RWPE2 (cell line): ENCODE measurements at regions not wholly inside any gene's neighbourhood (a gene's known extent, or its start where the extent isn't known, plus 50 kb on each side); places are given as distances from the start of the nearest gene placed in this dataset.

Experiments used
- ATAC-seq: fragments of 200-7000 bp; cut with Tn5 transposase; 3 replicates; pipeline ENCODE4 v1.9.1; 2021; ENCODE audit warnings: low read depth
- DNase-seq: peaks from one replicate; pipeline ENCODE4 v3.0.0-alpha.2; 2020; ENCODE audit warnings: low spot score
- H3K27ac ChIP-seq: fragments of 450-650 bp; 2 replicates; pipeline ENCODE4 v1.5.1; 2017; ENCODE audit warnings: mild to moderate bottlenecking; ENCODE audit not compliant: poor library complexity, severe bottlenecking
- H3K27me3 ChIP-seq: fragments of 250-450 bp; sonication (Bioruptor Pico); 2 replicates; pipeline ENCODE4 v1.5.1; 2021; ENCODE audit warnings: mild to moderate bottlenecking, moderate library complexity; ENCODE audit not compliant: insufficient read depth, poor library complexity, severe bottlenecking
- H3K36me3 ChIP-seq: fragments of 250-450 bp; sonication (Bioruptor Pico); 2 replicates; pipeline ENCODE4 v1.5.1; 2020; ENCODE audit warnings: low read depth, mild to moderate bottlenecking, moderate library complexity
- H3K4me1 ChIP-seq: fragments of 250-450 bp; sonication (Bioruptor Pico); 2 replicates; pipeline ENCODE4 v1.5.1; 2021; ENCODE audit warnings: mild to moderate bottlenecking, moderate library complexity; ENCODE audit not compliant: insufficient read depth, poor library complexity, severe bottlenecking
- H3K4me3 ChIP-seq: fragments of 250-450 bp; sonication (Bioruptor Pico); 2 replicates; pipeline ENCODE4 v1.5.1; 2021; ENCODE audit warnings: mild to moderate bottlenecking, moderate library complexity; ENCODE audit not compliant: severe bottlenecking
- H3K9me3 ChIP-seq: fragments of 250-450 bp; sonication (Bioruptor Pico); 2 replicates; pipeline ENCODE4 v1.5.1; 2021; ENCODE audit warnings: mild to moderate bottlenecking, moderate library complexity; ENCODE audit not compliant: severe bottlenecking
- CTCF ChIP-seq: fragments of 450-650 bp; IDR thresholded peaks from one replicate; pipeline ENCODE4 v1.5.1; 2017; ENCODE audit warnings: mild to moderate bottlenecking, moderate library complexity; ENCODE audit not compliant: poor library complexity, severe bottlenecking

- no peak overlapping the region for H3K4me3 ChIP-seq
- H3K27me3 ChIP-seq = no peaks in the 10 kb centered on the region
- H3K9me3 ChIP-seq = no peaks in the 10 kb centered on the region
- ATAC-seq (peak; percentile 4; the same call in 1 of the 3 replicates), DNase-seq (no peak)
- no peaks in the 10 kb centered on the region for H3K36me3 ChIP-seq
- peak overlapping the region; percentile 9 for H3K27ac ChIP-seq
- peaks cover 6% of the 10 kb centered on the region for H3K4me1 ChIP-seq
- TF ChIP-seq CTCF = no peak
Measured at GRCh38 chr20:46827718-46828458, 66.8 kb upstream of the EYA2 start.

- Histone ChIP-seq H3K27ac (peak overlapping the region; percentile 9), H3K36me3 (no peaks in the 10 kb centered on the region), H3K9me3 (no peaks in the 10 kb centered on the region), H3K4me3 (no peak overlapping the region), H3K4me1 (peaks cover 6% of the 10 kb centered on the region), H3K27me3 (no peaks in the 10 kb centered on the region)
- ATAC-seq (peak; percentile 88), DNase-seq (no peak)
- TF ChIP-seq CTCF = no peak
Measured at GRCh38 chr20:46828471-46828870, 66.2 kb upstream of the EYA2 start.

GRCh38 chr20:46830886-46831632 lies 63.6 kb upstream of the EYA2 start:
- Histone ChIP-seq H3K27ac (no peak overlapping the region), H3K27me3 (no peaks in the 10 kb centered on the region), H3K4me1 (peaks cover 6% of the 10 kb centered on the region), H3K4me3 (no peak overlapping the region), H3K9me3 (no peaks in the 10 kb centered on the region), H3K36me3 (no peaks in the 10 kb centered on the region)
- no peak for DNase-seq
- no peak for TF ChIP-seq CTCF
- no peak for ATAC-seq

- no peaks in the 10 kb centered on the region for H3K9me3 ChIP-seq
- no peaks in the 10 kb centered on the region for H3K27me3 ChIP-seq
- H3K27ac ChIP-seq = no peak overlapping the region
- H3K4me3 ChIP-seq = no peak overlapping the region
- DNase-seq = no peak
- no peak for ATAC-seq
- no peak for TF ChIP-seq CTCF
- H3K4me1 ChIP-seq = peaks cover 6% of the 10 kb centered on the region
- no peaks in the 10 kb centered on the region for H3K36me3 ChIP-seq
Measured at GRCh38 chr20:46831633-46832011, 63.0 kb upstream of the EYA2 start.

- H3K27me3 ChIP-seq = no peaks in the 10 kb centered on the region
- TF ChIP-seq CTCF = no peak
- H3K4me1 ChIP-seq = peaks cover 6% of the 10 kb centered on the region
- no peak overlapping the region for H3K4me3 ChIP-seq
- H3K36me3 ChIP-seq = no peaks in the 10 kb centered on the region
- H3K9me3 ChIP-seq = no peaks in the 10 kb centered on the region
- no peak overlapping the region for H3K27ac ChIP-seq
- ATAC-seq (no peak), DNase-seq (no peak)
Measured at GRCh38 chr20:46832555-46832954, 62.1 kb upstream of the EYA2 start.
